Gastrocnemius medialis (tissue), 4 donors: ENCODE measurements at regions not wholly inside any gene's neighbourhood (a gene's known extent, or its start where the extent isn't known, plus 50 kb on each side); places are given as distances from the start of the nearest gene placed in this dataset.

ENCODE experiments used
- POLR2A ChIP-seq, 2 donors: fragments of 450-650 bp; IDR thresholded peaks; one replicate each; pipeline ENCODE4 v1.6.1; 2017; ENCODE audit warnings: antibody characterized with exemption in 2 of 2, mild to moderate bottlenecking in 2 of 2, moderate library complexity in 2 of 2
- TF ChIP-seq, protein P1 (sequence below), 5 experiments: fragments of 450-650 bp in 3 of 5; fragments of 200-600 bp in 2 of 5; sonication (generic) in 2 of 5; IDR thresholded peaks in 4 of 5; conservative IDR thresholded peaks in 1 of 5; 1 replicate in 4 of 5; 2 replicates in 1 of 5; pipeline ENCODE4 v1.5.1; 2016 to 2019; ENCODE audit warnings: antibody characterized with exemption in 5 of 5, mild to moderate bottlenecking in 3 of 5, moderate library complexity in 3 of 5

DNA sequence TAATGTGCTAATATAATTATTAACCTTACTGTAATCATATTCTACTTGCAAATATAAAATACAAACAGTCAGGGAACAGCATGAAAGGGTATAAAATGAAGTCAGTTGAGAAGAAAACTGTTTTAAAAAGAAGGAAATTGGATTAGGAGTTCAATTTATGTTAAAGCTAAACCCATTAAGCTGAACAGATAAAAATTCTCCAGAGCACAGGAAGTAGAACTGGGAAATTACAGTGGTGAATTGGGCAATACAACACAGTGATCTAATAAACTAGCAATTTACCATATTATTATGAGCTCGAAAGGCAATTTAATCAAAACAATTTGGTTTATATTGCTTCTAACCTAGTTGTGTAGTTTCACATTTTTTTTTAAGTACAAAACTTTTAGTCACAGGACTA lies 407.4 kb upstream of the RGS17 start:
- no peak for TF ChIP-seq POLR2A (IDR thresholded peaks at IDR 0.05)
- TF ChIP-seq, protein P1, sequence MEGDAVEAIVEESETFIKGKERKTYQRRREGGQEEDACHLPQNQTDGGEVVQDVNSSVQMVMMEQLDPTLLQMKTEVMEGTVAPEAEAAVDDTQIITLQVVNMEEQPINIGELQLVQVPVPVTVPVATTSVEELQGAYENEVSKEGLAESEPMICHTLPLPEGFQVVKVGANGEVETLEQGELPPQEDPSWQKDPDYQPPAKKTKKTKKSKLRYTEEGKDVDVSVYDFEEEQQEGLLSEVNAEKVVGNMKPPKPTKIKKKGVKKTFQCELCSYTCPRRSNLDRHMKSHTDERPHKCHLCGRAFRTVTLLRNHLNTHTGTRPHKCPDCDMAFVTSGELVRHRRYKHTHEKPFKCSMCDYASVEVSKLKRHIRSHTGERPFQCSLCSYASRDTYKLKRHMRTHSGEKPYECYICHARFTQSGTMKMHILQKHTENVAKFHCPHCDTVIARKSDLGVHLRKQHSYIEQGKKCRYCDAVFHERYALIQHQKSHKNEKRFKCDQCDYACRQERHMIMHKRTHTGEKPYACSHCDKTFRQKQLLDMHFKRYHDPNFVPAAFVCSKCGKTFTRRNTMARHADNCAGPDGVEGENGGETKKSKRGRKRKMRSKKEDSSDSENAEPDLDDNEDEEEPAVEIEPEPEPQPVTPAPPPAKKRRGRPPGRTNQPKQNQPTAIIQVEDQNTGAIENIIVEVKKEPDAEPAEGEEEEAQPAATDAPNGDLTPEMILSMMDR (IDR thresholded peaks at IDR 0.05 in 4 of 5, conservative IDR thresholded peaks at IDR 0.05 in 1 of 5): no peak
